Stimulated activated CD4-positive, alpha-beta T cell treated with anti-CD3 and anti-CD28 coated beads, Interleukin-15, amount 100 ng/mL, for 48 hours (primary cell): ENCODE measurements at regions not wholly inside any gene's neighbourhood (a gene's known extent, or its start where the extent isn't known, plus 50 kb on each side); places are given as distances from the start of the nearest gene placed in this dataset.
A peak's percentile ranks its signal among the peaks of the same experiment; 100 is the strongest.
"Not testable (repeated sequence)": the region's sequence is repeated elsewhere in the genome, so short reads cannot be mapped to it uniquely, and the experiment has no call there.

ENCODE experiments used
- DNase-seq, 2 donors: peaks; one replicate each; pipeline ENCODE4 v3.0.0-alpha.2; 2020; ENCODE audit warnings: low read depth in 2 of 2

DNA sequence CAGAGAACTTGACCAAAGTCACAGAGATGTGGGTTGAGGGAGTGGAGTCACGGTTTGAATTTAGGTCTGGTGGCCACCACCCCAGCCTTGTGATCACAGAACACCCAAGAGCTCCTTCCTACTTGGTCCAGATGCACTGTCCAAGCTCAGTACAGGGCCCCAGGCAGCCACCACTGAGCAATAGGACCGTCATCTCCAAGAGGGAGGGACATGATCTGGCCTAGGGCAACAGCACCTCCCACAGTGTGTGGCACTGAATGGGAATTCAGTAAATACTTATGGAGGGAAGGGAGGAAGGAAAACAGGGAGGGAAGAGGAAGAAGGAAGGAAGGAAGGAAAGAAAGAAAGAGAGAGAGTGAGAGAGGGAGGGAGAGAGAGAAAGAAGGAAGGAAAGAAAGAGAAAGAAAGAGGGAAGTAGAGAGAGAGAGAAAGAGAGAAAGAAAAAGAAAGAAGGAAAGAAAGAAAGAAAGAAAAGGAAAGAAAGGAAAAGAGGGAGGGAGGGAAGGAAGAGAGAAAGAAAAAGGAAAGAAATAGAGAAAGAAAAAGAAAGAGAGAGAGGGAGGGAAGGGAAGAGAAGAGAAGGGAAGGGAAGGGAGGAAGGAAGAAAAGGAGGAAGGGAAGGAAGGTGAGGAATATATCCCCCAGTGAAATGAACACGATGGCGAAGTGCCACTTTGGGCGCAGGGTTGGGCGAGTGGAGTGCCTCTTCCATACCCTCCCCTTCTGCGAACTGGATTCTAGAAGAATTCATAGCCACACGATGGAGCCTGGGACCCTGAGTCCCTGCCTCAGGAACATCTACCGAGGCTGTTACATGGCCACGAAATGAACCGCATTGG is 243.7 kb downstream of the TFAP2C start:
- no peak for DNase-seq

DNA sequence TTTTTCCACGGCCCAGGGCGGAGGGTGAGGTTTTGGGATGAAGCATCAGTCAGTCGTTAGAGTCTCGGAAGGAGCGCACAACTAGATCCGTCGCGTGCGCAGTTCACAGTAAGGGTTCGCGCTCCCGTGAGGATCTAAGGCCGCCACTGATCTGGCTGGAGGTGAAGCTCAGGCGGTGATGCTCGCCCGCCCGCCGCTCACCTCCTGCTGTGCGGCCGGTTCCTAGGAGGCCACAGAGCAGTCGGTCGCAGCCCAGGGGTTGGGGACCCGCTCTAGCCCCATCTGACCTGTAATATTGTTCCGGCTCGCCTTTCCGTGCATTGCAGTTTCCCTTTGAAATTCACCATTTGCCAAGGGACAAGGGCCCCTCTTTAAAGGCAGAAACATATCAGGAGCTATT is 244.7 kb downstream of the TFAP2C start:
- DNase-seq, result no peak

DNA sequence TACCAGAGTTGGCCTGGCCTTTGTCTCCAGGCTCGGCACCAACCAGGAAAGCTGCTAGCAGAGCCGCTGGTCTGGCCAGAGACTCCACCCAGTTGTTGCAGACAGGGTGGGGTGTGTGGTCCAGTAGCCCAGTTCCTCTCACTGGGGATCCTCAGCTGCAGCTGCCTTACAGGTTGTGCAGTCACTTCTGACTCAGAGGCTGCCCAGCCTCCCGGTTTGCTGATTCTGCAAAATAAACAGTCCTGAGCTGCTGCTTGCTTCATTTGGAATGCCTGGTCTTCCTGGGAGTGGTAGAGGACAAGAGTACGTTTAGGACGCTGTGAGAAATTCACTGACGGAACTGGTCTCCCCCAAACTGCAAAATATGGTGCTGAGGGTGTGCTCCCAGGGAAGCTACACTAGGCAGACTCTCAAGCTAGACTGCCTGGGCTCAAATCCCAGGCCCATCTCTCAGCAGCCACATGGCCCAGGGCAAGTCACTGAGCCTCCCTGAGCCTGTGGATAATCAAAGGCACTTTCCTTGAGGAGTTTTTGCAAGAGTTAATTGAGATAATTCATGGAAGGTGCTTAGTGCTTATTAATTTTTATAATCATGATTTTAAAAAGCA is 246.1 kb downstream of the TFAP2C start:
- DNase-seq, result no peak

DNA sequence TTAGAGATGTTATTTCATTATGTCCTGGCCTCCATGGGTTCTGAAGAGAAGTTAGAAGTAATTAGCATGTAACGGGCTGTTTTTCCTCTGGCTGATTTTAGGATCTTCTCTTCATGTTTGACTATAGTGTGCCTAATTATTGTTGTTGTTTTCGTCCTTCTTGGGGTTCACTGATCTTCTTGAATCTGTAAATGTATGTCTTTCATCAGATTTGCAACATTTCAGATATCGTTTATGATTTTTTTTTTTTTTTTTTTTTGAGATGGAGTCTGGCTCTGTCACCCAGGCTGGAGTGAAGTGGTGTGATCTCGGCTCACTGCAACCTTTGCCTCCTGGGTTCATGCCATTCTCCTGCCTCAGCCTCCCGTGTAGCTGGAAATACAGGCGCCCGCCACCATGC is 246.7 kb downstream of the TFAP2C start:
- no peak for DNase-seq

DNA sequence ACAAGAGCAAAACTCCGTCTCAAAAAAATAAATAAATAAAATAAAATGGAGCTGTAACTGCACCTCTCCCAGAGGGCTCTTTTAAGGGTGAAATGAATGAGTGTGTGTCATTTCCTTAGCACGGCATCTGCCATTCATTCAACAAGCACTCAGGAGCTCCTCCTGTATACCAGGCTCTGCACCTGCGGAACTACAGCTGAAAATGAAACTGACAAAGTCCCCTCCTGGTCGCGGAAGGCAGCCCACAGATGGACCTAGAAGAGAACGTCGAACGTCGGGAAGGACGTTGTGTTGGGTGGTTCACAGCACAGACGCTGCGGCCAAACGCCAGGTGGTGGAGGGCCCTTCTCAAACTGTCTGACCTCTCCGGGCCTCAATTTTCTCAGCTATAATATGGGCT is 256.4 kb downstream of the TFAP2C start:
- DNase-seq, result no peak

DNA sequence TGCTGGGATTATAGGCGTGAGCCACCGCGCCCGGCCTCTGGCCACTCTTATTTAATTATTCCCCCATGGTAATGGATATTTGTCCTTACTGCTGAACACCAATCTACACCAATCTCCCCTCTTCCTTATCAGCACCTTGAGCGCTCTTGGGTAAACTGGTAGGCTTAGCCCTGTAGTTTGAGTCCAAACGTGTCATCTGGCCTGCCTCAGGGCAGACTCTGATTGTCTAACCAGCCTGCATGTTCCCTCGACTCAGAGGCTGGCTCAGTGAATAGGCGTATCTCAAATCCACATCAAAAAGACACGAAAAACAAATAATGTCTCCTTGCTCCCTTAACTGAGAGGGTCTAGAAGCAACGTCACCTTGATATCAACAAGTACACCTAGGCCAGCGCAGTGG is 260.9 kb downstream of the TFAP2C start:
- DNase-seq, result no peak

DNA sequence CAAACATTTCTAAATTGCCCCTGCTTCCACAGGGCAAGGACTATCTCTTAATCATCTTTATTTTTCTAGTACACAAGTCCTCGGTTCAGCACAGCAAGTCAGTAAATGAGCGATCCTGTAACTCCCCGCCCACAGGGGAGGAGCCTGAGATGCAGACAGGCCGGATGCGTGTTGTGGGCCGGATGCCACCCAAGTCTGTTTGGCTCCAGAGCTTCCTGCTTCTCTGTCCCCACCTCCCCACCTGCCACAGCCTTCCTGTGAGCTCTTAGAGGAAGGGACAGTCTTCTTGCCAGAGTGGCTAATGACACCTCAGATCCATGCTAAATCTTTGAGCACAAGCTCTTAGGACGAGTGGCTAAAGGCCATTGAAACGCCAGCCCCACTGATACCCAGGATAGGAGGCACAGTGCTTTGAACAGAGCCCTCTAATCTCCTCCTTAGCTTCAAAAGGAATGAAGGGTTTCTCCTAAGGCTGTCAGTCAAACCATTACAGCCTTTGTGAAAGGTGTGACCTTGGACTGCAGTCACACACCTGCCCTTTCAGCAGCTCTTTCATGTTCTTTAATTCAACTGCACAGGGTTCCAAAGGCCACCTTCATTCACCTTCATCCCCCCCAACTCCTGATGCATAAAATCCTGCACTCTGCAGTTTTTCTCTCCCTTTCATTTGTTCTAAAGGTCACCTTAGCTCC is 264.3 kb downstream of the TFAP2C start:
- peak in 1 of 2 donors; percentile 17 for DNase-seq

DNA sequence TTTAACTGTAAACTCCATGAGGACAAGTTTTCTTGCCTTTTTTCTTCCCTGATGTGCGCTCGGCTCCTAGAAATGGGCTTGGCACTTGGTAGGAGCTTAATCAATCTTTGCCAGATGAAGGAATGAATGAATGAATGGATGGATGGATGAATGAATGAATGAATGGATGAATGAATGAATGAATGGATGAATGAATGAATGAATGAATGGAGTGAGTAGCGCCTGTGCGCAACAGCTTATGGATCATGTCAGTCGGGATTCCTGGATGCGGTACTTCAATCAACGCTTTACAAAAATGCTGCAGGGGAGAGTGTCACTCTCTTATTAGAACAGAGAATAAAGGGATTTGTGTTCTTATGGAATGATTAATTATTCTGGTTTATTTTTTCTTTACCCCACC is 267.3 kb downstream of the TFAP2C start:
- no peak for DNase-seq

DNA sequence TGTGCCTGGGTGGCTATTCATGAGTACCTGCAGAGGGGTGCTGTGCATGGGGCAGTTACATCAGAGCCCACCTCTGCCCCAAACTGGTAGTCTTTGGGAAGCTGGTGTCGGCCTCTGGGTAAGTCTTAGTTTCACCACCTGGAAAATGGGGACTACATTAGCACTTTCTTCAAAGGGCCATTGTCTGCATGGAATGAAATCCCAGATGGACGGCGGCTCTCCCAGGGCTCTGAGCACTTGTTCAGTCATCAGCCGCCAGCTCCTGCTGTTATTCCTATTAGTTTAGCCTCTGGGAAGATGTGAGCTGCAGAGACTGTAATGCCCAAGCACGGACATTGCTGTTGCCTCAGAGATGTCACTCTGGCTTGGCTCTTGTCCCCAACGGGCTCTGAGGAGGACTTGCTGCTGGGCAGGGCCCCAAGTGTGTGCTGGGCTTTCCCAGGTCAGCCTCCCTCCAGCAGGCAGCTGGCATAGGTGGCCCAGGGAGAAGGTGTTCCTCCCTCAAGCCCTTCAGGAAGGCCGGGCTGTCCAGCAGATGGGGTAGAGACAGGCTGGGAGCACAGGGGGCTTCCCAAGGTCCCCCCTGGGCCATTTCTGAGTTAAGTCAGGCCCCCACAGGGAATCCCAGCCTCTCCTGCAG is 268.3 kb downstream of the TFAP2C start:
- DNase-seq, result no peak

DNA sequence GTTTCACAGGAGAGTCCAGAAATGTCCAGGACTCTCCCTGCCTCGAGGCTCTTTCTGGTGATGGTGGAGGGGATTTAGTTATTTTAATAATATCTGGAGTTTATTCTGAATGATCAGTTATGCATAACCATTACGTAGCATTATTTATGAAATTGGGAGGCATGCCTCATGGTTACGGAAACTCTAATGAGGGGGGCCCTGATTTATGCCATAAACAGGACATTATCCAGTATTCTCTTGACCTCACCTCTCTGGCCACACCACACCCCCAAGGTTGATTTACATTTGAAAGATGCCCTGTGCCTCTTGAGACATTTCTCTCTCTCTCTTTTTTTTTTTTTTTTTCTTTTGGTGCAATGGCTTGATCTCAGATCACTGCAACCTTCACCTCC is 268.8 kb downstream of the TFAP2C start:
- DNase-seq, result no peak

DNA sequence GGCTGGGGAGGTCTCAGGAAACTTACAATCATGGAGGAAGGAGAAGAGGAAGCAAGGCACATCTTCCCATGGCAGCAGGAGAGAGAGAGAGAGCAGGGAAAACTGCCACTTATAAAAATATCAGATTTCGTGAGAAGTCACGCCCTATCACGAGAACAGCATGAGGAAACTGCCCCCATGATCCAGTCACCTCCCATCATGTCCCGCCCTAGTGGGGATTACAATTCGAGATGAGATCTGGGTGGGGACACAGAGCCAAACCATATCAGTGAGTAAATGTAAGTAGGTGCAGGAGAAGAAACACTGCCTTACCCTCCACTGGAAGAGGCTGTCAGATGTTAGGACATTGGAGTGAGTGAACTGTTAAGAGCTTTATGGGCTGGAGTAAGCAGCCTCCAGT is 270.4 kb downstream of the TFAP2C start:
- DNase-seq, result no peak

DNA sequence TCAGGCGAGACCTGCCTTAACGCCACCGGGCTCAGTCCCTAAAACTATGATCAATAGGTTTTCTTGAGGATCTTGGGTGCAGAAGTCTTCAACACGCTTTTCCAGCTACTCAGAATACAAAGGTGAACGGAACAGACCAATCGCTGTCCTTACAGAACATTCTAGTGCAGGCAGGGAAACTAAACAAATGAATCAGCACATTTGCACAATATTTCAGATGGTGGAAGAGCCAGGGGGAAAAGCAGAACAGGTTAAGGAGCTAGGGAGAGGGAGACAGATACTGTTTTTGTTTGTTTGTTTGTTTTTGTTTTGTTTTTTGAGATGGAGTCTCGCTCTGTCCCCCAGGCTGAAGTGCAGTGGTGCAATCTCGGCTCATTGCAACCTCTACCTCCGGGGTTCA is 271.1 kb downstream of the TFAP2C start:
- DNase-seq, result no peak

DNA sequence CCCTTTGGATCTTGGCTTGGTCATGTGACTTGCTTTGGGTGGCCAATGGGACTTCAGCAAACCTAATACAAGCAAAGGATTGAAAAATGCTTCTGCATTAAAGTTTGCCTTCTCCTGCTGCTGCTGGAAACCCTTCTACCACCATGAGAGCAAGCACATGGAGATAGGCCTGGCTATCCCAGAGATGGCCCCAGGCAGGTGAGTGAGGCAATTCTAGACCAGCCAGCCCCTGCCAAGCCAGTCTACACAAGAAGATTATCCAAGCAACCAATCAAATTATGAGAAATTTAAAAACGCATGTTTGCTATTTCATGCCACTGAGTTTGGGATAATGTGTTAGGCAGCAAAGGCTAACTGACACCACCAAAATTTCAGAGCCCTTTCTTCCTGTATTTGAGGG is 274.3 kb downstream of the TFAP2C start:
- no peak for DNase-seq

DNA sequence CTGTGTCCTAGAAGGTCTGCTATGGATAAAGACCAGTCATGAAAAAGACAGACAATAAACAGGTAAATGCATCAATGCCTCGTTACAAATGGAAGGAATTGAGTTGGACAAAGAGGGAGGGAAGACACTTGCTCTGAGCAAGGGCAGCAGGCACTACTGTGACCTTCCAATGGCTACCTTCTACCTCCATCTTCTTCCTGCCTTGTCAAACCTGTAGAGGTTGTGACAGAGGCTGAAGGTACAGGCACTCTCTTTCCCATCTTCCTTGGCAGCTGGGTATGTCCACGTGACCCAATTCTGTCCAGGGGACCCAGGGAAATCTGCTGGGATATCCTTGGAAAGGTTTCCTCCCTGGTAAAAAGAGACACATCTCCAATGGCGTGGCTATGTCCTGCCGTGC is 274.8 kb downstream of the TFAP2C start:
- DNase-seq, result no peak

DNA sequence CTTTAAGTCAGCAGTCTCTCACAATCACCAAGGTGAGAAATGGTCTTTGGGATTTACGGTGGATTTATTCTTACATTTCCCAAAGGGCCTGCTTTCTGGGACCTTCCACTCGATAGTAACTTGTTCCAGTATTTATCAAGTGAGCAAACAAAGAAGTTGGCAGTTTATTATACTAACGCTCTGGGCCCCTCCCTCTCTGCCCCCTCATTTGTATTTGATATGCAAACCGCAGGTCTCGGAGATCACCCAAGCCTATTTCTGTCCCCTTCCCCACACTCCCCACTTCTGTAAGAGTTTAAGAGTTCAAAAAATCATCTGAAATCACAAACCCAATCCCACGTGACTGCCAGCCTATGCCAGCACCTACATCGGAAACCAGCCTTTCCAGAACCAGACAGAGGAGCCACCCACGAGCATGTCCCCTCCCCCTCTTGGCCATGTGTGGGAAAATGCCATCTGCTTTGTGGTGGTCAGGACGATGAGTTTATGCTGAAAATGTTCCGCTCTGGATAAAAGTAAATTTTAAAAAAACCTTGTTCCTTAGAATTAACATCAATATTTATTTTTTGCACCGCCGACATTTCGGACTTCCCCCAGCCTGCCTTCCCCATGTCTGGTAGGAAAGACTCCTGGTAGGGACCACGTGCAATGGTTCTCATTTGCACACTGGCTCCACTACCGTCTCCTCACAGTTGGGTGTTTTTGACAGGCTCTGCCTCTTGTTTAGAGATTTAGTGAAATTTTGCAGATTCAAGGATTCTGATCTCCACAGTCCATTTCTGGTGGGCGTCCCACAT is 281.0 kb downstream of the TFAP2C start:
- DNase-seq, result no peak

DNA sequence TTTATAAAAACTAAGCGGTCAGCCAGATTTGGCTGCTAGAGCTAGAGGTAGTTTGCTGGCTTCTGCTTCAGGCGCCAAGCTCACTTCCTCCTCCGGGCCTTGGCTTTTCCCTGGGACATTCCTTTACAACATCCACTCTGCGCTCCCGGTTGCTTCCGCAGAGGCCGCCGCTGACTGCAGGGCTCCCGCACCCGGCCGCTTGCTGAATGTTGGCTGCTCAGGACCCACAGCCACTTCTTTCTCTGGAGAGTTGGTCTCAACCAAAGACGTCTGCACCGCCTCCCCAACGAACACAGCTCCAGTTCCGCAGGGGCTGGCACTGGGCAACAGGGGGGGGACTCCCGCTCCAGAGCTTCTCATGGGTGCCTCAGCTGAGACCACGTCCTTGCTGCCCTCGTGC is 282.8 kb downstream of the TFAP2C start:
- DNase-seq, result no peak

DNA sequence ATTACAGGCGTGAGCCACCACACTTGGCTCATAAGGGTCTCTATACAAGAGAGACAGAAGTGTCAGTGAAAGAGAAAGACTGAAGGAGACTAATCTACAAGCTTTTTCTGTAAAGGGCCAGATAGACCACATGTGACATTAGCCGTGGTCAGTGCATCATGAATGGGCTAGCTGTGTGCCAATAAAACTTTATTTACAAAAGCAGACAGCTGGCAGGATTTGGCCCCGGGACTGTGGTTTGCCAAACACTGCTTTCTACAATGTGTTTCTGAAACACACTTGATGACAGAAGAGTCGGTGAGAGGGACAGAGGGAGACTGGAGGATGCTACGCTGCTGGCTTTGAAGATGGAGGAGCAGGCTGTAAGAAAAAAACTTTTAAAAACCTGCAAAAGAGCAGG is 285.4 kb downstream of the TFAP2C start:
- no peak for DNase-seq

DNA sequence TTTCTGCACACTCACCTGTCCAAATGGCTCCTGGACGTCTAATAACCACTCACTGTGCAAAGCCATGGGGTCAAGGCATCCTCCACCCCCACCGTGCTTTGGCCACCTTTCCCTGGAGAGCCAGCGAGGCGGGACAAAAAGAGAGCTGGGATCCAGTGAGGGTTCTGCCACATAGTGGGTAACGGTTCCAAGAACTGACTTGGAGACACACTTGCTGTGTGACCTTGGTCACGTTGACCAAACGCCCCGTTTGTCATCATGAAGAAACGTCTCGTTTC is 287.2 kb downstream of the TFAP2C start:
- DNase-seq, result no peak

DNA sequence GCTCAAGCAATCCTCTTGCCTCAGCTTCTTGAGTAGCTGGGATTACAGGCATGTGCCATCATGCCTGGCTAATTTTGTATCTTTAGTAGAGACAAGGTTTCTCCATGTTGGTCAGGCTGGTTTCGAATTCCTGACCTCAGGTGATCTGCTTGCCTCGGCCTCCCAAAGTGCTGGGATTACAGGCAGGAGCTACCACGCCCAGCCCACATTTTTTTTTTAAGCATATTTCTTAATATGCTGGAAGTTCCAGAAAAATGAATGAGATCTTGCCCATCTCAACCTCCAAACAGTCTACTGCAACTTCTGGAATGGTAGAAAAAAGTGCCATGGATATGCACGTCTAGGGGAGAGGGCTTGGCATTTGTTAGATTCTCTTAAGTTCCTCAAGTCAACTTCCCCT is 290.9 kb downstream of the TFAP2C start:
- DNase-seq, result not testable (repeated sequence)

DNA sequence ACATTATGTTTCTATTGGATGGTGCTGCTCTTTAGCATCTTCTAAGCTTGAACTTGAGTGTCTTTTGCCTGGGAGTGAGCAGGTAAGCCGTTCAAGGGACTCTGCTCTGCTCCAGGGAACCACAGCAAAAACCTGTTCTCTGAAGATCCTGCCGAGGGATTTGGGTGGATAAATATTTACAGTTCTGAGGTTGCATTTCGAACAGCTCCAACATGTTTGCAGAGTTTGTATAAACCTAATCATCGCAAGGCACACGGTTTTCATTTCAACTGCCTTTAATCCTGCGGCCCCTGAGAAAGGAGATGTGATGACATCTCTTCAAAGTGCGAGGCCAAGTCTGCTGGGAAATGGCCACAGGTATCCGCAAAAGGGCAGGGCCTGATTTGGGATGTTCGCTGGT is 293.4 kb downstream of the TFAP2C start:
- DNase-seq, result no peak

DNA sequence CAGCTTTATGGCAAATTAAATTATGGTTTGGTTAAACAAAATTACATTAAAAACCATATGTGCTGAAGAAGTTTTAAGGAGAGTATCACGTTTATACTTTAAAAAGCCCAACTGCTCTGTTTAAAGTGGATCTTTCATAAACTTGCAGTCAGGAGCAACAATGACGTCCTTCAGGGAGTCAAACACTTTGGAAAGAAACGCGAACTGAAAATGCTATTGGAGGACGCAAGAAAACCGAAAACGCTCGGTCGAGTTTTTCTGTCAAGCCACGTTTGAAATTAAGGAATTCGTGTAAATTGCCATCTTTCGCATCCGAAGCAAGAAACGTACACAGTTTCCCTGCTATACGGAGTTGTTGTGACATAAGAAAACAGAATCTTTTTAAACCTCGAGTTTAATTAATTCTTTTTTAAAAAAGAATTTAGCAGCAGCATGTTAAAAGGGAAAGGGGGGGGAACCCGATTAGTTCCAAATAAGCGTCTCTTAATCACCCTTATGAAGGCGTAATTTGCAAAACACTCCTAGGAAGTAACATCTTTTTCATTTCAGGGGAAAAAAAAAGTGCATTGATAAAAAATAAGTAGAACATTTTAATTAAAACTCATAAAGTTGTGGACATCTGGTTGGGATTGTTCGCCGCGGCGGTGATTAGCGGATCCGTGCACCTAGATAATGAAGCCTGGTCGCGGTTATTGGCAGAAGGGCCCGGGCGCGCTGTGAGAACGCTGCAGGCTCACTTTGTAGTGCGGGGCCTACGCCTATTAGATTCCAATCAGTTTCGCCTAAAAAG is 295.4 kb downstream of the TFAP2C start:
- DNase-seq, result no peak
